Hepatocyte (in vitro differentiated cells): ENCODE measurements at regions not wholly inside any gene's neighbourhood (a gene's known extent, or its start where the extent isn't known, plus 50 kb on each side); places are given as distances from the start of the nearest gene placed in this dataset.

ENCODE experiments used
- EZH2 ChIP-seq: fragments of 200-600 bp; sonication (generic); IDR thresholded peaks from 2 replicates; pipeline ENCODE4 v1.6.1; 2016; ENCODE audit warnings: antibody characterized with exemption, mild to moderate bottlenecking, borderline replicate concordance
- EZH2phosphoT487 ChIP-seq: fragments of 200-600 bp; sonication (generic); IDR thresholded peaks from one replicate; pipeline ENCODE4 v1.6.1; 2018; ENCODE audit warnings: antibody characterized with exemption, mild to moderate bottlenecking, low read depth, moderate library complexity; ENCODE audit not compliant: unreplicated experiment, severe bottlenecking
- TF ChIP-seq, protein P1 (sequence below): fragments of 200-600 bp; sonication (generic); IDR thresholded peaks from 2 replicates; pipeline ENCODE4 v1.5.1; 2016; ENCODE audit warnings: antibody characterized with exemption, mild to moderate bottlenecking; ENCODE audit not compliant: poor library complexity

DNA sequence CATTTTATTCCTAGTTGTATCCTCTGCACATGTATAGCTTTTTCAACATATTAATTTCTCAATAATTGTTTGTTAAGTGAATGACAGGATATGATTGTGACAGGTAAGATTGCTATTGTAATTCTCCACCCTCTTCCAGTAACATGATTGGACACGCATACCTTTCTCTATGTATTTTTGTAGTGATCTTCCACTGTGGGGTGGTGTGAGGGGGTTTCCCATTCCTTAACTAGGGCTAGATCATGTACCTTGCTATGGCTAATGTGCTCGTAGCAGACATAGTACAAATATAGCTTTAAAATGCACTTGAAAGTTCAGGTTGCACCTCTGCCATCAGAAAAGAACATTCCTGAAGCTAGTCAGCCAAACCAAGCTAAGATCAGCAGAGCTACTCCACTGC lies 2392.8 kb upstream of the RAG2 start:
- TF ChIP-seq, protein P1, sequence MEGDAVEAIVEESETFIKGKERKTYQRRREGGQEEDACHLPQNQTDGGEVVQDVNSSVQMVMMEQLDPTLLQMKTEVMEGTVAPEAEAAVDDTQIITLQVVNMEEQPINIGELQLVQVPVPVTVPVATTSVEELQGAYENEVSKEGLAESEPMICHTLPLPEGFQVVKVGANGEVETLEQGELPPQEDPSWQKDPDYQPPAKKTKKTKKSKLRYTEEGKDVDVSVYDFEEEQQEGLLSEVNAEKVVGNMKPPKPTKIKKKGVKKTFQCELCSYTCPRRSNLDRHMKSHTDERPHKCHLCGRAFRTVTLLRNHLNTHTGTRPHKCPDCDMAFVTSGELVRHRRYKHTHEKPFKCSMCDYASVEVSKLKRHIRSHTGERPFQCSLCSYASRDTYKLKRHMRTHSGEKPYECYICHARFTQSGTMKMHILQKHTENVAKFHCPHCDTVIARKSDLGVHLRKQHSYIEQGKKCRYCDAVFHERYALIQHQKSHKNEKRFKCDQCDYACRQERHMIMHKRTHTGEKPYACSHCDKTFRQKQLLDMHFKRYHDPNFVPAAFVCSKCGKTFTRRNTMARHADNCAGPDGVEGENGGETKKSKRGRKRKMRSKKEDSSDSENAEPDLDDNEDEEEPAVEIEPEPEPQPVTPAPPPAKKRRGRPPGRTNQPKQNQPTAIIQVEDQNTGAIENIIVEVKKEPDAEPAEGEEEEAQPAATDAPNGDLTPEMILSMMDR, result no peak
- TF ChIP-seq EZH2phosphoT487 (no peak), EZH2 (no peak)
